ENCODE measurements at regions not wholly inside any gene's neighbourhood (a gene's known extent, or its start where the extent isn't known, plus 50 kb on each side); places are given as distances from the start of the nearest gene placed in this dataset.
A peak's percentile ranks its signal among the peaks of the same experiment; 100 is the strongest.

DNA sequence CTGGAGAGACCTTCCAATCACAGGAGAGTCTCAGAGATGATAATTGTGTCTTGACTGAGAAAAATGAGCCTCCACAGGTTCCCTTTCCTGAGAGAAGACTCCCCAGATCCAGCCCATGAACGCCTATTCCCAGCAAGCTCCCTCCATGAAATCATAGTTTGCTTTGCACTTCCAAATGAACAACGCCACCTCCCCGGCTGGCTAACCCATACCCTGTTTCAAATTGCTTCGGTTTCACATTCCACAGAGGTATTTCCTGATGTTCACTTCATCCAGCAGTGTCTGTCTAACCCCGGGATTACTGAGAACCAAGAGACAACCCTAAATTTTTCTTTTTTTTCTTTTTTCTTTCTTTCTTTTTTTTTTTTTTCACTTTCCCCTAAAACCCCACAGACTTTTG is 124.1 kb upstream of the RFLNA start:
- Mint-ChIP-seq H3K9me3 (peaks cover 12 to 16% of the 10 kb centered on the region in 2 experiments), H3K27ac (0 out of 7 replicates have a peak overlapping the region, but pooled peaks of 1 of the 3 experiments have one; percentile 28), H3K27me3 (ENCODE audit: low read depth) (peaks cover 7% of the 10 kb centered on the region), H3K4me1 (peaks cover 9 to 10% of the 10 kb centered on the region in 2 experiments; a peak in 3 of 4 replicates), H3K4me3 (no peak overlapping the region), H3K36me3 (ENCODE audit: insufficient read depth in 1 of 3, low read depth in 3 of 3) (peaks cover 2 to 12% (median 7%) of the 10 kb centered on the region in 3 experiments; a peak in 6 of 7 replicates)
- Histone ChIP-seq H4K20me1 (ENCODE audit: control insufficient read depth, insufficient read depth, insufficient read length) (no peaks in the 10 kb centered on the region), H3K56ac (ENCODE audit: insufficient read length, low read depth, low read length) (no peak overlapping the region), H3K27me3 (ENCODE audit: insufficient read depth, low read length) (no peaks in the 10 kb centered on the region), H3K14ac (ENCODE audit: insufficient read depth, low read length) (no peak overlapping the region), H2BK120ac (ENCODE audit: low read depth, low read length, poor library complexity, severe bottlenecking) (no peak overlapping the region), H4K91ac (ENCODE audit: insufficient read length, low read depth, low read length) (no peak overlapping the region), H3K4me1 (ENCODE audit: insufficient read depth, low read length) (no peaks in the 10 kb centered on the region), H2BK12ac (ENCODE audit: insufficient read length, low read depth, low read length) (no peak overlapping the region), H4K5ac (ENCODE audit: insufficient read length, low read depth, low read length) (no peak overlapping the region), H3K9ac (ENCODE audit: extremely low read depth, insufficient read length, low read length) (no peak overlapping the region), H3K79me1 (ENCODE audit: insufficient read depth, low read depth, low read length, poor library complexity, severe bottlenecking) (no peaks in the 10 kb centered on the region), H2BK15ac (ENCODE audit: low read depth, low read length) (no peak overlapping the region), H2AK5ac (ENCODE audit: insufficient read length, low read length) (no peak overlapping the region), H2BK20ac (ENCODE audit: low read depth, low read length, poor library complexity, severe bottlenecking) (no peak overlapping the region), H2AFZ (ENCODE audit: low read length) (no peak overlapping the region), H3K23ac (ENCODE audit: insufficient read length, low read depth, low read length) (no peak overlapping the region), H3K4me2 (ENCODE audit: insufficient read depth, insufficient read length, low read length) (no peak overlapping the region), H3T11ph (ENCODE audit: low read length) (no peak overlapping the region), H3K4ac (ENCODE audit: low read depth, low read length) (no peak overlapping the region), H4K8ac (replicated peaks; ENCODE audit: insufficient read length, low read depth, low read length) (no peak overlapping the region), H3K9me3 (ENCODE audit: control insufficient read depth, low read depth, low read length) (no peaks in the 10 kb centered on the region), H3K18ac (ENCODE audit: insufficient read length, low read depth, low read length) (no peak overlapping the region), H3K23me2 (ENCODE audit: insufficient read length, low read depth, low read length, poor library complexity, severe bottlenecking) (no peaks in the 10 kb centered on the region), H3K27ac (ENCODE audit: insufficient read length, low read depth, low read length) (no peak overlapping the region), H2BK5ac (ENCODE audit: insufficient read length, low read length) (no peak overlapping the region), H3K79me2 (ENCODE audit: insufficient read depth, low read length) (no peaks in the 10 kb centered on the region)
- TF ChIP-seq, protein P1, sequence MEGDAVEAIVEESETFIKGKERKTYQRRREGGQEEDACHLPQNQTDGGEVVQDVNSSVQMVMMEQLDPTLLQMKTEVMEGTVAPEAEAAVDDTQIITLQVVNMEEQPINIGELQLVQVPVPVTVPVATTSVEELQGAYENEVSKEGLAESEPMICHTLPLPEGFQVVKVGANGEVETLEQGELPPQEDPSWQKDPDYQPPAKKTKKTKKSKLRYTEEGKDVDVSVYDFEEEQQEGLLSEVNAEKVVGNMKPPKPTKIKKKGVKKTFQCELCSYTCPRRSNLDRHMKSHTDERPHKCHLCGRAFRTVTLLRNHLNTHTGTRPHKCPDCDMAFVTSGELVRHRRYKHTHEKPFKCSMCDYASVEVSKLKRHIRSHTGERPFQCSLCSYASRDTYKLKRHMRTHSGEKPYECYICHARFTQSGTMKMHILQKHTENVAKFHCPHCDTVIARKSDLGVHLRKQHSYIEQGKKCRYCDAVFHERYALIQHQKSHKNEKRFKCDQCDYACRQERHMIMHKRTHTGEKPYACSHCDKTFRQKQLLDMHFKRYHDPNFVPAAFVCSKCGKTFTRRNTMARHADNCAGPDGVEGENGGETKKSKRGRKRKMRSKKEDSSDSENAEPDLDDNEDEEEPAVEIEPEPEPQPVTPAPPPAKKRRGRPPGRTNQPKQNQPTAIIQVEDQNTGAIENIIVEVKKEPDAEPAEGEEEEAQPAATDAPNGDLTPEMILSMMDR (conservative IDR thresholded peaks at IDR 0.05) = no peak
- no peak for DNase-seq
- WGBS (ENCODE audit: extremely low coverage, insufficient read length, low lambda C conversion rate) = no CpG with 5 or more reads among the region's 5 CpGs

All from H9 (cell line).